ENCODE measurements at regions not wholly inside any gene's neighbourhood (a gene's known extent, or its start where the extent isn't known, plus 50 kb on each side); places are given as distances from the start of the nearest gene placed in this dataset.
"Not testable (repeated sequence)": the region's sequence is repeated elsewhere in the genome, so short reads cannot be mapped to it uniquely, and the experiment has no call there.

DNA sequence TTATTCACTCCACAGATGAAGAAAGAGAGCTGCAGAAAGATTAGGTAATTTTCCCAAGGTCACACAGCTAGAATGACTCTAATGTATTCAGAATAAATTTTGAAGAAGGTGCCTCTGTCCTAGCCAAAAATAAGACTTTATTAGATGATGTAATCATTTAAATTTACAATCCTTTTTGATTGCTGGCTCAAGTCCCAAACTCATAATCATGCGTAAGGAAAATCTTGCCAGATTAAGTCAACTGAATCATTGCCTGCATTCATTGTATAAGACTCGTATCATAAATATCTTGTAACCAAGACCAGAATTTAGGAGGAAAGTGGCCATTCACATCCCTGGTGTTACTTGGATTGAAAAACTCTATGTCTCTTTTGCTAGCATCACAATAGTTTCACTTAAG lies 53.1 kb upstream of the STK39 start:
- DNase-seq: no peak

GRCh38 chr2:168304024-168304681 lies 56.8 kb upstream of the STK39 start:
- no peak for DNase-seq

GRCh38 chr2:168307379-168307778 lies 60.0 kb upstream of the STK39 start:
- no peak for DNase-seq

DNA sequence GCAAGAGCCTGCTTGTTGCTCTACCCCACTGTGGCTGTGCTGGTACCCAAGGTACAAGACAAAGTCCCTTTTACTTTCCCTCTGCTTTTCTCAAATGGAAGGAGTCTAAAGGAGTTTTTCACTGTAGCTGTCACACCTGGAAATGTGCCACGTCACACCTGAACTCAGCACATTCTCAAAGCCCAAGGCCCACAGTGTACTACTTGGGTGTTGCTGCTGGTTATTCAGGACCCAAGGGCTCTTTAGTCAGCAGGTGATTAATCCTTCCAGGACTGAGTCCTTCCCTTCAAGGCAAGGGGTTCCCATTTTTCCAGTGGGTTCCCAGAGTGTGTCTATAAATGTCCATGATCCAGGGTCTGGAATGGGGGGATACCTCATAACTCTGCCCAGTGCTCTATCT lies 63.2 kb upstream of the STK39 start:
- DNase-seq: no peak

DNA sequence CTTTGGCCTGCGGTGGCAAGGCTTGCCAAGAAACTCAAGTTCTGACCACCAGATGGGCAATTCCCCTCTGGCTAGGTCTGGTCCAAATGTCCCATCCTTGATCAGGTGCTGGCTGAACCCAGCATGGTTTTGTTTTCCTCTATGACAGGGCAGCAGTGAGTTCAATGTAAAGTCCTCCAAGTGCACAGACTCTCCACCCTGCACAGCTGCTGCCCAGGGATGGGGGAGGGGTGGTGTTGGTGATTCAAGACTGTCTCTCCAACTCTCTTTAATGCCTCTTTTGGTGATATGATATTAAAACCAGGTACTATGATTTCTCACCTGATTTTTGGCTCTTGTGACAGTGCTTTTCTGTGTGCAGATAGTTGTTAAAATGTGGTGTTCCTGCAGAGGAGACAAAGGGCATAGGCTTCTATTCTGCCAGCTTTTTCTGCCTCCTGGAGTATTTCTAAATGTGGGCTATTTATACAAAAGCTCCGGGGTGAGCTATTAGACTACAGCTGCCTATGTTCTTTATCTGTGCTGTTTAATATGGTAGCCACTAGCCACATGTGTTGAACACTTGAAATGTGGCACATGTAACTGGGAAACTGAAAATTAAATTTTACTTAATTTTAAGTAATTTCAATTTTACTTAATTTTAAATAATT lies 64.0 kb upstream of the STK39 start:
- no peak for DNase-seq

DNA sequence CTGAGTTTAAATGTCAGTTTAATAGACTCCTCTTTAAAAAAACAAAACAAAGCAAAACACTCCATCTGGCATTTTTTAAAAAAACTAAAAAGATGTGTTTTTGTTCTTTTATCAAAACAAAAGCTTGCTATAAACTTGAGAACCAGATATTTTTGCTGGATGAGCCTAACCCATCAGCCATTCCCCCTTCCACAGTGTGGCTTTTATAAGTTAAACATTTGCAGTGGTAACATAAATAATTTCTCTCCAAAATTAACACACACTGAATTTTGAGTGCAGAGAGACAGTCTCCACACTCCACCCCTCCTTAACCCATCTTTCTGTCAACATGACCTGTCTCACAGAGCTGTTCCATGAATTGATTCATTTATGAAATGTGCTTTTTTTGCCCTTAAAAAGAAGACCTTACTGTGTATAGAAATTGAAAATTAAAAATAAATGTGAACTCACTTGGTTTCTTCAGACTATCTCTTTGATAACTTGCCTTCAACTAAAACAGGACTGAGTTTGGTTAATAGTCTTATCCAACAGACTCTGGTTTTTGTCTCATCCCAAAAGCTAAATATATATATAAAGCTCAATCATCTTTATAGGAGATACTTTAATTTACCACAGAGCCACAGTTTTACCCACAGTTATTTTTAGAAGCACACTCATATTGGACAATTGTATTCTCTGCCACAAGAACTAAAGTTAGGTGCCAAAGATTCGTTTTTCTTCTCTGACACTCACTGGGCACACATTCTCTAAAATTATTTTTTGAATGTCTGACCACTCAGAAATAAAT lies 64.8 kb upstream of the STK39 start:
- DNase-seq: no peak

DNA sequence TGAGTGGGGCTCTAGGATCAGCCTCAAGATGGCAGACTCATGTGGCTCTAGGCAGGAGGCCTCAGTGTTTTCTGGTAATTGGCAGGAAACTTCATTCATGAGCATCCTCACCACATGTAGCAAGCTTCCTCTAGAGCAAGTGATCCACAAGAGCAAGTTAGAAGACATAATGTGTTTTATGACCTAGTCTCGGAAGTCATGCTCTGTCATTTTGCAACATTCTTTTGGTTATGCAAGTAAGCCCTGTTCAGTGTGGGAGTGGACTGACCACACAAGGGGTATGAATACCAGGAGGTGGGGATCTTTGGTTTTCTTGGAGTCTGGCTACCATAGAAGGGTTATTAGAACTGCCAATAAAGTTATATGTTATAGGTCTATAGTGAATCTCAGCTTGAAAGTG lies 66.8 kb upstream of the STK39 start:
- peak; percentile 12 for DNase-seq

DNA sequence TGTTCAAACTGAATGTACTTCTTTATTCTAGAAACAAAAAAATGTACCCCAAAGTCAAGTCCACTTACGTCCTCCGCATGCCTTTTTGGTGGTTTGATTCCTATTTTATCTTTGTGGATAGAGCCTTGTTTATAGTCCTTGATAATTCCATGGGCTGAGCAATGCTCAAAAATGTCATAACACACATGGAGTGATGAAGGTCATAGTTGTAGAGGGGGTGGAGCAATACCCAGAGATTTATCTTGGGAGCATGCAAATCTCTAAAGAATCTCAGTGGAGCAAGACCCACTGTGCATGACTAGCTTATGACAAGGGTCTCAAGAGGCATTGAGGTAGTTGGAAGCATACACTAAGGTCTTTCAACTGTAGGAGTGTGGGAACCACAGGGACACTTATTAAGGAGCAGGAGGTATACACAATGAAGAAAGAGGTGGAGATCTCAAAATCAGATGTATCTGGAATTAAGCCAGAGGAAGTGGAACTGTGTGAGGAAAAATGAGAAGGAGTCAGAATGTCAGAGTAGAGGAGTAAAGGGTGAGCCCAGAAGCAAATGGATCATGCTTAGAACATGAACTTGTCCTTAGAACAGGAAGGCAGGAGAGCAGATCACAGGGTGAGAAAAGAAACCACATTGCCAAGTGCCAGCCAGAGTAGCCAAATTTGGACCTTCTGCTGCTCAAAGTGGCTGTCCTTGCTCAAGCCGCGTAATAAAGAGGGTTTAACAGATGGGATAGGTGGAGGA lies 68.1 kb upstream of the STK39 start:
- no peak for DNase-seq

DNA sequence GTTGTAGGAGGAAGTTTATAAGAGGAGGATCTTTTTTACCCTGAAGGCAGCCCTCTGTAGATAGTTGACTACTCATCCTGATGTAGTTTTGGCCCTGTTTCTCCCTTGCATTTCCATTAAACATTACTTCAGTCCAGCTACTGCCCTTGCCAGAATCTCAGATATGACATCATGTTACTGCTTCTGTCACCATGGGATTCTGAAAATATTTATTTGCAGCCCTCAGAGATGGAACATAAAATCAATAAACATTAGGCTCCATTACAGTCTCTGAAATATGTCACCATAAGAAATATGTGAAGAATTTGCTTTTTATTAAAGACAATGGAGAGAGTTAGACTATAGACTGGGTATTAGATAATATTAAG lies 68.7 kb upstream of the STK39 start:
- no peak for DNase-seq

GRCh38 chr2:168317282-168317681 lies 69.9 kb upstream of the STK39 start:
- DNase-seq: no peak

DNA sequence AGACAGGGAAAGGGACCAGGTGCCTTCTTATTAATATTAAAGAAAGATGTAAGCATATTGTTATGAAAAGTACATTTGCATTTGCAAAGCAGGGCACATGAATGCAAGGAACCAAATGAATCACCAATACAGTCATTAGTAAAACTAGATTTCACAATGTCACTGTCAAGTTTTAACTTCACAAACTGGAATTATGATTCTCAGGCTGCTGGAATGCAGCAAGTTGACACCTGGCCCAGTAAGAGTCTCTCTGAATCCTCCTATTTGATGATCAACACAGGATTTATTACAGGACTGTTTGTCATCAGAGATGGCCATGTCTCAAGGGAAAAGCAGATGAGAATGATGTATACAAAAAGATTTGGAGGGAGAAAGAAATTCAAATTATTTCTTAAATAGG lies 72.9 kb upstream of the STK39 start:
- DNase-seq: no peak

DNA sequence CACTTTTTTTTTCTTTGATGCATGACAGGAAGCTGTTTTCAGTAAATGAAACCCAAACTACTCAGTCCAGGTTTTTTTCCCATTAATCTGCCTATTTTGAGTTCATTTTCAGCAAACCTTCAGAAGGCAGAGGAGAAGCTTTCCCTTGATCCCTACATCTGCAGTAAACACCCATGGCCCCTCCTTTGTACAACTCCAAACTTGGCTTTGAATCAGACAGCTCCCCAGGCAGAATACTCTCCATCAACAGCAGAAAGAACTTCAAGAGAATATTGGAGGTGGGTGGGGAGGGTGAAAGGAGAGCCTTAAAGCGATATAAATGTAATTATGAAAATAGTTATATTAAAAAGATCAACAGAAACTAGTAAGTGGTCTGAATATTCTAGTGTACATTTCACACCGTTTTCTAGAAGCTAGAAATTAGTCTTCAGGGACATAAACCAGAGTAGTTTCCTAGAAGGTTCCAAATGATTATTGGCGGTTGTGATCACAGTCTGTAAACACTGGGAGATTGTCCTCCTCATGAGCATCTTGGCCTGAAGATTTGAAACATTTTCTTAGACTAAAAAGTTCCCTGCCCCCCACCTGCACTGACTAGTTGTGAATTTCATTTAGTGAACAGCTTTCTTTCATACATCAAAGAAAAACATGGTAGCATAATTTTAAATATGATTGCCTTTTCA lies 75.1 kb upstream of the STK39 start:
- DNase-seq: no peak

GRCh38 chr2:168323529-168324021 lies 76.2 kb upstream of the STK39 start:
- DNase-seq: no peak

DNA sequence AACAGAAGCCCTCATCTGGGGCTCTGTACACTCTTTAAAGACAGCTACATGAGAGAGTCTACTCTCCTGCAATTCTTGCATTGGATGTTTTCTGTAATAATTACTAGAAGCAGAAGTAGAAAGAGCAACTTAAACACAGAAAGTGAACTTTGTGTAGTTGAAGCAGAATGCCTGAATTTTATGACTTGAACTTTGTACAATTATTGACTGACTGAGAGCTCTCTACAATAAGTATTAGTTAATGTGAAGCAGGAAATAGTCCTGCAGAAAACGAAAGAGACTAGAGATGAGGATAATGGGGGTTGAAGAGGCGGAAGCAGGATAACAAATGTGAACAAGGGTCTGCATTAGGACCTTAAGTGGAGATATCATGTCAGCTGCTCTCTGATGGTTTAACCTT lies 79.2 kb upstream of the STK39 start:
- no peak for DNase-seq

- no peak for DNase-seq
Measured at GRCh38 chr2:168327328-168327727, 79.9 kb upstream of the STK39 start.

- no peak for DNase-seq
Measured at GRCh38 chr2:168328421-168328820, 81.0 kb upstream of the STK39 start.

- no peak for DNase-seq
Measured at GRCh38 chr2:168330624-168331423, 83.4 kb upstream of the STK39 start.

- DNase-seq: not testable (repeated sequence)
Measured at GRCh38 chr2:168335254-168335653, 87.9 kb upstream of the STK39 start.

DNA sequence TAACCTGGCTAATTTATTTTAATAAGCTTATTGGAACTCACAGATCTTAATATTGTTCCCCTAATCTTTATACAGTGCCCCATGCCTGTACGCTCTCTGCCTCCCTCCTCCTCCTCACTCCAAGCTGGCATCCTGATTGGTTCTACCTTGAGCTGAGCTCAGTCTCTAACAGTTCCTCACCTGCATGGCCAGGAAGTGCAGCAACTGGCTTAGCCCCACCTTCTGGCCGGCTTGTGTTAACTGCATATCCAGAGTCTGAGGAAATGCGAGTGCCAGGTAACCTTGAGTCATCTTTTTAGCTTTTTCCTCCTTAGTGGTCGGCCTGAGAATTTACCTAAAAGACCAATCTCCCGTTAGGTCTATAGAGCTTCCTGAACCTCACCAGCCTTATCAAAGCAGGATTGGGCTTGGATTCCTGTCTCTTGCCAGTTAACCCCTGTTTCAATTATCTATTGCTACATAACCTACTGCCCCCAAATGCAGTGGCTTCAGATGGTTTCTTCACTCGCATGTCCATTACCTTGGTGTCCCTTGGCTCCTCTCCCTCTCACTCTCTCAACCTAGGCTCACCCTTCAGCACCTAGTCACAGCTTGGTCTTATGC lies 89.5 kb upstream of the STK39 start:
- no peak for DNase-seq

DNA sequence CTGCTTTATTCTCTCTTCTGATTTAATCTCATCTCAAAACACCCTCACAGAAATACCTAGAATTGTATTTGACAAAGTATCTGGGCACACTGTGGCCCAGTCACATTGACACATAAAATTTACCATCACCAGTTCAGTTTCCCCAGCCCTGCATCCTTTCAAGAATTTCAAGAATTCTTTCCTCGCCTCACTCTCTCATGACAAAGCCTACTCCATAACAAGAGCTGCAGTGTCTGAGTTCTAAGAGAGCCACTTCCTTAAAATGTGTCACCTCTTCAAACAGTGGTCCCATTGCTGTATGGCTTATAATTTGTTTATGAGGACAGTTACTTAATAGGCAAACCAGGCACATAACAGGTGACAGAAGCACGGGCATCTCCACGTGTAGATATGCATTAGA lies 90.9 kb upstream of the STK39 start:
- DNase-seq: no peak

DNA sequence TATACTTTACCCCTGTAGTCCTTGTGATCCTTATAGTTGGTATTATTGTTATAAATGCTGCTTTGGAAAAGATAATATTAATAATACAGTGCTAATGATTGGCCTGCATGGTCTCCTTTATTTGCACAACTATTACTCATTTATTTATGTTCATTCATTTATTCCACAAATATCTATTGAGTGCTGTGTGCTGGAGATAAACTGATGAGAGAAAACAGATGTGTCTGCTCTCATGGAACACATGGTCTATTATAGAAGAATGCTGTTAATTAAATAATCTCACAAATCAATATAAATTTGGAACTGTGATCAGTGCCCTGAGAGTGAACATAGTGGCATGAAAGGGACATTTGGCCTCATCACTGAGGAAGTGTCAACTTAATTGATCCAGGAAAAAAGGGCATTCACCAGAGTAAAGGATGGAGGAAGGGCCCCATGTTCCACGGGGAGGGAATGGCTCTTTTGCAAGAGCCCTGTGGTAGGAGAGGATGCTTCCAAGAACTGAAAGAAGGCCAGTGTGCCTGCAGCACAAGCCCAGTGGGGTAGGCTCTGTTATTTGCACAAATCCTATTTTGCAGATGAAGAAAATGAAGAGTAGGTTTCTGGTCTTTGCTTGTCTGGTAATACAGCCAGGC lies 91.5 kb upstream of the STK39 start:
- no peak for DNase-seq
